ENCODE measurements at regions not wholly inside any gene's neighbourhood (a gene's known extent, or its start where the extent isn't known, plus 50 kb on each side); places are given as distances from the start of the nearest gene placed in this dataset.
A peak's percentile ranks its signal among the peaks of the same experiment; 100 is the strongest.

DNA sequence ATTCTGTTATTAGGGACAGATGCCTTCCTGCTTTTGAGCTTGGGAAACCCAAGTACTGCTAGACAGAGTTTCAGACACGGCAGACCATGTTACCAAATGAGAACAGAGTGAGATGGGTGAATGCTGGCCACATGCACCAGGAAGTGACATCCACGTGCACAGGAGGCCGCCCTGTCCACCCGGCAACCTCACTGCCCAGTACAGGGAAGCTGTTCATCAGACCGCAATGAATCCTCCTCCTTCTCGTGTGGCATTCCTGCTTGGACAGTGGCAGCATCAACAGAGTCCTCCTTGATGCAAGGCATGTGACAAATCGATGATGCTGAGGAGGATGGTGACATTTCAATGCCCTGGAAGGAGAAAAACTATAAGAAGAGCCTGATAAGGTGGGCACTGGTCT lies 191.0 kb upstream of the SOX1 start:
- H3K4me1 ChIP-seq (ENCODE audit: control insufficient read depth, insufficient read depth, low read length), result no peaks in the 10 kb centered on the region
- peaks cover 2% of the 10 kb centered on the region; the same call in 1 of the 2 replicates for H3K27me3 ChIP-seq (ENCODE audit: control insufficient read depth, insufficient read depth, low read length)
- H3K27ac ChIP-seq (ENCODE audit: low read depth, low read length), result no peak overlapping the region

DNA sequence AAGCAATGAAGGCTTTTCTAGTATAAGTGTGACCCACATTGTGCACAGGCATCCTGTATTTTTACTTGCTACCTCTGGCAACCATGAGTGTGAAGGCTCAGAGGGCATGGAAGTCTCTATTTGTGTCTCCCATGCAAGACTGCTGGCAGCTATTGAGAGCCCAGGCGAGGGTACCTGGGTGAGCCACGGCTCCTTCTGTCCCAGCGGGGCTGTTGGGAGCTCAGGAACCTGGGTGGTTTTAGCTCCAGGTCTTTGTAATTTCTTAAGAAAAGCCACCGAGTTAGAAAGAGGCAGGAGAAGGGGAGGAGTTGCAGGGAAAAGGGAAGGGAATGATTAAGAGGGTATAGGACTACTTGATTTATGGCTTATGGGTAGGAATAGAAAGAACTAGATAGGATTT lies 190.4 kb upstream of the SOX1 start:
- Histone ChIP-seq H3K4me3 (ENCODE audit: low read depth, low read length) (no peak overlapping the region), H3K36me3 (ENCODE audit: control insufficient read depth, insufficient read depth, low read length) (no peaks in the 10 kb centered on the region), H3K9me3 (ENCODE audit: control insufficient read depth, insufficient read depth, low read depth, low read length) (no peaks in the 10 kb centered on the region), H3K27me3 (ENCODE audit: control insufficient read depth, insufficient read depth, low read length) (peaks cover 2% of the 10 kb centered on the region; the same call in 1 of the 2 replicates), H3K9ac (ENCODE audit: low read length) (no peak overlapping the region), H3K27ac (ENCODE audit: low read depth, low read length) (no peak overlapping the region), H3K4me1 (ENCODE audit: control insufficient read depth, insufficient read depth, low read length) (no peaks in the 10 kb centered on the region)

More for the DNA sequence above, 191.0 kb upstream of the SOX1 start:
- Histone ChIP-seq H3K4me3 (ENCODE audit: low read depth, low read length) (no peak overlapping the region), H3K9me3 (ENCODE audit: control insufficient read depth, insufficient read depth, low read depth, low read length) (no peaks in the 10 kb centered on the region), H3K36me3 (ENCODE audit: control insufficient read depth, insufficient read depth, low read length) (no peaks in the 10 kb centered on the region), H3K9ac (ENCODE audit: low read length) (no peak overlapping the region)

DNA sequence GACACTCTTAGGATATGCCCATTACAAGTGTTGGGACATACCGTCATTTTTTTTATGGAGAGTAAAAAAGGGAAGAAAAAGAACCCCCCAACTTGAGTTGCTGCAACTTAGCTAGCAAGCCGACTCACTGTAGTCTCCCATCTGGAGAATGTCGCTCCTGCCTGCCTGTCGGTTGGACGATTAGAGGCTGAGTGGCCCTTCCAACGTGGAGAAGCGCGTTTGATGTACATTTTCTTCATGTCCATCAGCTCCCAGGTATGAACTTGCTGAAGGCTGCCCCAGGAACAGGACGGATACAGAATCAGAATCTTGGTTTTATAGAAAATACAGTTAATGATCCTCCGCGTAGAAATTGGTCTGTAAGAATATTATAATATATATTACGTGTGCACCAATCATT lies 189.0 kb upstream of the SOX1 start:
- no peaks in the 10 kb centered on the region; the same call in none of the 2 replicates for H3K27me3 ChIP-seq (ENCODE audit: control insufficient read depth, insufficient read depth, low read length)
- no peak overlapping the region for H3K4me3 ChIP-seq (ENCODE audit: low read depth, low read length)
- H3K4me1 ChIP-seq (ENCODE audit: control insufficient read depth, insufficient read depth, low read length), result no peaks in the 10 kb centered on the region
- no peaks in the 10 kb centered on the region for H3K36me3 ChIP-seq (ENCODE audit: control insufficient read depth, insufficient read depth, low read length)
- no peaks in the 10 kb centered on the region for H3K9me3 ChIP-seq (ENCODE audit: control insufficient read depth, insufficient read depth, low read depth, low read length)
- H3K27ac ChIP-seq (ENCODE audit: low read depth, low read length), result no peak overlapping the region
- no peak overlapping the region for H3K9ac ChIP-seq (ENCODE audit: low read length)

DNA sequence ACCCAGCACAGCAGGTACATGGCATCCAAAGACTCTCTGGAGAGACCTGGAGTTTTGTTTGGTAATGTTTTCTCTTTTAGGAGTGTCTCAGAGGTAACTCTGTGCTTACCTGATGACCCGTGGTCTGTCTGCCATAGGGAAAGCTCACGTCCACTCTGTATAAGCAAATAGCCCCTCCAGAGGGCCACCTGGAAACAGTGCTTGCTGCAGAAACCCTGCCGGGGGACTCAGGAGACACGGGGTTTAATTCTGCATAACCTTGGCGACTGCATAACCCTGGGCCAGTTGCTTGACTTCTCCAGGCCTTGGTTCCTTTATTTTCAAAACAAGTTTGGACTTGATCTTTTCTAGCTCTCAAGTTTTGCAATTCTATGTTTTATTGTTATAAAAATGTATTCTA lies 187.2 kb upstream of the SOX1 start:
- Histone ChIP-seq H3K36me3 (ENCODE audit: control insufficient read depth, insufficient read depth, low read length) (no peaks in the 10 kb centered on the region), H3K27ac (ENCODE audit: low read depth, low read length) (no peak overlapping the region), H3K9me3 (ENCODE audit: control insufficient read depth, insufficient read depth, low read depth, low read length) (no peaks in the 10 kb centered on the region), H3K4me3 (ENCODE audit: low read depth, low read length) (no peak overlapping the region), H3K27me3 (ENCODE audit: control insufficient read depth, insufficient read depth, low read length) (no peaks in the 10 kb centered on the region; the same call in 1 of the 2 replicates), H3K4me1 (ENCODE audit: control insufficient read depth, insufficient read depth, low read length) (no peaks in the 10 kb centered on the region), H3K9ac (ENCODE audit: low read length) (no peak overlapping the region)

DNA sequence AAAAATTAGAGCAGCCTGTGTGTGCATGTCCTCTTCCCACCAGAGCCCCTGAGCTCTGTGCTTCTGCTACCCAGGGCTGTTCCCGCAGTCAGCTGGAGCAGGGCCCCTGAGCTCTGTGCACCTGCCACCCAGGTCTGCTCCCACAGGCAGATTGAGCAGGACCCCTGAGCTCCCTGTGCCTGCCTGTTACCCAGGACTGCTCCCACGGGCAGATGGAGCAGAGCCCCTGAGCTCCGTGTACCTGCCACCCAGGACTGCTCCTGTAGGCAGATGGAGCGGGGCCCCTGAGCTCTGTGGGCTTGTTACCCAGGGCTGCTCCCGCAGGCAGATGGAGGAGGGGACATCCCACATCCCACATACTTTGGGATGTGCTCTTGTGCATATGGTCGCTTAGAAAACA lies 186.8 kb upstream of the SOX1 start:
- Histone ChIP-seq H3K4me1 (ENCODE audit: control insufficient read depth, insufficient read depth, low read length) (no peaks in the 10 kb centered on the region), H3K4me3 (ENCODE audit: low read depth, low read length) (no peak overlapping the region), H3K27ac (ENCODE audit: low read depth, low read length) (no peak overlapping the region), H3K36me3 (ENCODE audit: control insufficient read depth, insufficient read depth, low read length) (no peaks in the 10 kb centered on the region), H3K27me3 (ENCODE audit: control insufficient read depth, insufficient read depth, low read length) (no peaks in the 10 kb centered on the region; the same call in 1 of the 2 replicates), H3K9ac (ENCODE audit: low read length) (no peak overlapping the region), H3K9me3 (ENCODE audit: control insufficient read depth, insufficient read depth, low read depth, low read length) (no peaks in the 10 kb centered on the region)

DNA sequence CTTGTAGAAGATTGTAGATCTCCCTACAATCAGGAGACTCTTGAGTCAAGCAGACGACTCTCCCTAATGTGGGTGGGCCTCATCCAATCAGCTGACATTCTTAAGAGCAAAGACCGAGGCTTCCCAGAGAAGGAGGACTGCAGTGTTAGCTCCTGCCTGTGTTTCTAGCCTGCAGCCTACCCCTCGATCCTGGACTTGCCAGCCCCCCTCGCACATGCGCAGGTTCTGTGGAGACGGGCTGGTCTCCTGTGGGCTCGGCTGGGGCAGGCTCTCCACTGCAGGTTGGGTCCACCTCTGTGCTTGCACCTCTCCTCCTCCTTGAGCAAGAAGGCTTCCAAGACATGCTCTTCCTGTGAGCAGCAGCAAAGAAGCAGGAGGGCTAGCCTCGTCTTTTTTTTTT lies 185.2 kb upstream of the SOX1 start:
- no peak overlapping the region for H3K9ac ChIP-seq (ENCODE audit: low read length)
- H3K9me3 ChIP-seq (ENCODE audit: control insufficient read depth, insufficient read depth, low read depth, low read length), result no peaks in the 10 kb centered on the region
- H3K27me3 ChIP-seq (ENCODE audit: control insufficient read depth, insufficient read depth, low read length), result no peaks in the 10 kb centered on the region; the same call in 1 of the 2 replicates
- H3K36me3 ChIP-seq (ENCODE audit: control insufficient read depth, insufficient read depth, low read length), result no peaks in the 10 kb centered on the region
- H3K4me3 ChIP-seq (ENCODE audit: low read depth, low read length), result no peak overlapping the region
- H3K27ac ChIP-seq (ENCODE audit: low read depth, low read length), result no peak overlapping the region
- H3K4me1 ChIP-seq (ENCODE audit: control insufficient read depth, insufficient read depth, low read length), result no peaks in the 10 kb centered on the region

DNA sequence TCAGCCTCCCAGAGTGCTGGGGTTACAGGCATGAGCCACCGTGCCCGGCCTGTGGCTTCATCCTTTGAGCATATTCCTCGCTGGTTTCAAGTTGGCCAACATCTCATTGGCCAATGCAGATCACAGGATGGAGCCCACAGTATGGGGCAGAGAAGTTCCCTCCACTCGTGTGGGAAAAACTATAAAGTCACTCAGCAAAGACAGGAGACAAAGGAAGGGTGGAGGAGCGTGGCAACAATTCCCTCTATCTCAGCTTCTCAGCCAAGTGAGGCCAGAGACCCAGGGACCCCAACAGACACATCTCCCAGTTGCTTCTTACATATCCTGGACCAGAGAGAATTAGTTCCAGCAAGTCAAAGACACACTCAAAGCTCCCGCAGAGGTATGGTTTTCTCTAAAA lies 184.6 kb upstream of the SOX1 start:
- no peaks in the 10 kb centered on the region for H3K9me3 ChIP-seq (ENCODE audit: control insufficient read depth, insufficient read depth, low read depth, low read length)
- H3K36me3 ChIP-seq (ENCODE audit: control insufficient read depth, insufficient read depth, low read length), result no peaks in the 10 kb centered on the region
- H3K27me3 ChIP-seq (ENCODE audit: control insufficient read depth, insufficient read depth, low read length), result no peaks in the 10 kb centered on the region; the same call in 1 of the 2 replicates
- H3K4me3 ChIP-seq (ENCODE audit: low read depth, low read length), result no peak overlapping the region
- H3K9ac ChIP-seq (ENCODE audit: low read length), result no peak overlapping the region
- no peaks in the 10 kb centered on the region for H3K4me1 ChIP-seq (ENCODE audit: control insufficient read depth, insufficient read depth, low read length)
- no peak overlapping the region for H3K27ac ChIP-seq (ENCODE audit: low read depth, low read length)

DNA sequence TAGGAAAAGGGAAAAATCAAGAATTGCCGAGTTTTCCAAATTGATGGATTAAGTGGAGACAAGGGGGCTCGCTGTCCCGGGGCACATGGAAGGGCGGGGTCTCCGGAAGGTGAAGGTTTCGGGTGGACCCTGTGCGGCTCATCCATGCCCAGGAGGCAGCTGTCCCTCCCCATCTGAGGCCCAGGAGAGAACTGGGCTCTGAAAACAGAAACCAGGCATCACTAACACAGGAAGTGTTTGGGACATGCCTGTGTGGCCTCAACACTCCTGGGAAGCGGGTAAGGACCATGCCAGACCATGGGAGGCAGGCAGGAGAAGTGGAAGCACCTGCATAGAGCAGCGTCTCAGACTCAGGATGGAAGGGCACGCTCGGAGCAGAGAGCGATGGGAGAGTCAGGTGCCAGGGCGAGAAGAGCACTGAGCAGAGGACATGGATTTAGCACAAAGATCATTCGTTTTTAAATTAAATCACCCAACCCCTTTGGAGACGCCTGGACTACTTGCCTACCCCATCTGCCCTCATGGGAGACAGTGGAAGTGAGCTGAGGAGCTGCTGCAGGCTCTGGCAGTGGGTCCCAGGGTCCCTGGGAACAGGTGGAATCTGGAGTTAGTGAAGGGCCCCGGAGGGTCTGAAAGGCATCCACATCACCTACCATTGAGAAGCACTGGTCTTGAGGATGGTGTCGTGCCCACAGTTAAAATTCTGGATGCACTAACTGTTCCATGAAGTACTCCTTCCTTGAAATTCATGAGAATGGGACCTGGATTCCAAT lies 183.2 kb upstream of the SOX1 start:
- H3K27ac ChIP-seq (ENCODE audit: low read depth, low read length), result no peak overlapping the region
- H3K9me3 ChIP-seq (ENCODE audit: control insufficient read depth, insufficient read depth, low read depth, low read length), result no peaks in the 10 kb centered on the region
- no peak overlapping the region for H3K4me3 ChIP-seq (ENCODE audit: low read depth, low read length)
- no peaks in the 10 kb centered on the region for H3K4me1 ChIP-seq (ENCODE audit: control insufficient read depth, insufficient read depth, low read length)
- H3K27me3 ChIP-seq (ENCODE audit: control insufficient read depth, insufficient read depth, low read length), result no peaks in the 10 kb centered on the region; the same call in 1 of the 2 replicates
- H3K9ac ChIP-seq (ENCODE audit: low read length), result no peak overlapping the region
- H3K36me3 ChIP-seq (ENCODE audit: control insufficient read depth, insufficient read depth, low read length), result no peaks in the 10 kb centered on the region

DNA sequence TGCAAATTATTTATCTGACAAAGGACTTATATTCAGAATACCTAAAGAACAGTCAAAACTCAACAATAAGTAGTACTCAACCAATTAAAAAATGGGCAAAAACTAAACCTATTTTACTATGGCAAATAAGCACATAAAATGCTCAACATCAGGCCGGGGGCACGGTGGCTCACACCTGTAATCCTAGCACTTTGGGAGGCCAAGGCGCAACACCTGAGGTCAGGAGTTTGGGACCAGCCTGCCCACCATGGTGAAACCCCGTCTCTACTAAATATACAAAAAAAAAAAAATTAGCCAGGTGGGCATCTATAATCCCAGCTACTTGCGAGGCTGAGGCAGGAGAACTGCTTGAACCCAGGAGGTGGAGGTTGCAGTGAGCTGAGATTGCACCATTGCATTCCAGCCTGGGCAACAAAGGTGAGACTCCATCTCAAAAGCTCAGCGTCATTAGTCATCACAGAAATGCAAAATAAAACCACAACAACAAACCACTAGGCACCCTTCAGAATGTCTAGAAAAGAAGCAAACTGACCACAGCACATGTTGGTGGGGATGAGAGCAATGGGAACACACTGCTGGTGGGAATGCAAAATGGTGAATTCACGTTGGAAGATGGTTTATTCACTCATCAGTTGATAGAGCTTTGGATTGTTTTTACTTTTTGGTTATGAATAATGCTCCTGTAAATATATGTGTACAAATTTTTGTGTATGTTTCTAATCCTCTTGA lies 180.6 kb upstream of the SOX1 start:
- H3K27me3 ChIP-seq (ENCODE audit: control insufficient read depth, insufficient read depth, low read length), result peaks cover 1% of the 10 kb centered on the region
- H3K4me1 ChIP-seq (ENCODE audit: control insufficient read depth, insufficient read depth, low read length), result no peaks in the 10 kb centered on the region
- H3K27ac ChIP-seq (ENCODE audit: low read depth, low read length), result no peak overlapping the region
- H3K9me3 ChIP-seq (ENCODE audit: control insufficient read depth, insufficient read depth, low read depth, low read length), result no peaks in the 10 kb centered on the region
- H3K9ac ChIP-seq (ENCODE audit: low read length), result no peak overlapping the region
- H3K36me3 ChIP-seq (ENCODE audit: control insufficient read depth, insufficient read depth, low read length), result no peaks in the 10 kb centered on the region
- no peak overlapping the region for H3K4me3 ChIP-seq (ENCODE audit: low read depth, low read length)

DNA sequence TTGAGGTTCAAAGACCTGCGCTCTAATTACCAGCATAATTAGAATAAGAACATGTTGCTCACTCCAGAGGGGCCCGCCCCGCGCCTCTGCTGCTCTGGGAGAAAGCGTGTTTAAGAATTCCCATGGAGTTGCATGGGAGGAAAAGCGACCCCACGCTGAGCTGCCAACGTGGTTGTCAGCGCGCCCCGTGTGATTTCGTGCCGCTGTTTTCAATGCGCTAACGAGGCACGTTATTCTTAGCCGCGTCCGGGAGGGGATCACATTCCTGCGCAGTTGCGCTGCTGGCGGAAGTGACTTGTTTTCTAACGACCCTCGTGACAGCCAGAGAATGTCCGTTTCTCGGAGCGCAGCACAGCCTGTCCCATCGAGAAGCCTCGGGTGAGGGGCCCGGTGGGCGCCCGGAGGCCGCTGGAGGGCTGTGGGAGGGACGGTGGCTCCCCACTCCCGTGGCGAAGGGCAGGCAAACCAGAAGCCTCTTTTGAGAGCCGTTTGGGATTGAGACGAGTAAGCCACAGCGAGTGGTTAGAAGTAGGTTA lies 173.8 kb upstream of the SOX1 start:
- peak overlapping the region; percentile 79 for H3K9ac ChIP-seq (ENCODE audit: low read length)
- no peak overlapping the region; the same call in 1 of the 2 replicates for H3K27ac ChIP-seq (ENCODE audit: low read depth, low read length)
- H3K4me3 ChIP-seq (ENCODE audit: low read depth, low read length), result peak overlapping the region; percentile 65
- no peaks in the 10 kb centered on the region for H3K36me3 ChIP-seq (ENCODE audit: control insufficient read depth, insufficient read depth, low read length)
- H3K4me1 ChIP-seq (ENCODE audit: control insufficient read depth, insufficient read depth, low read length), result peaks cover 15% of the 10 kb centered on the region
- peaks cover 41% of the 10 kb centered on the region for H3K27me3 ChIP-seq (ENCODE audit: control insufficient read depth, insufficient read depth, low read length)
- H3K9me3 ChIP-seq (ENCODE audit: control insufficient read depth, insufficient read depth, low read depth, low read length), result no peaks in the 10 kb centered on the region

Data from HUES6 (cell line).